ENCODE measurements at regions not wholly inside any gene's neighbourhood (a gene's known extent, or its start where the extent isn't known, plus 50 kb on each side); places are given as distances from the start of the nearest gene placed in this dataset.
"Not testable (repeated sequence)": the region's sequence is repeated elsewhere in the genome, so short reads cannot be mapped to it uniquely, and the experiment has no call there.

DNA sequence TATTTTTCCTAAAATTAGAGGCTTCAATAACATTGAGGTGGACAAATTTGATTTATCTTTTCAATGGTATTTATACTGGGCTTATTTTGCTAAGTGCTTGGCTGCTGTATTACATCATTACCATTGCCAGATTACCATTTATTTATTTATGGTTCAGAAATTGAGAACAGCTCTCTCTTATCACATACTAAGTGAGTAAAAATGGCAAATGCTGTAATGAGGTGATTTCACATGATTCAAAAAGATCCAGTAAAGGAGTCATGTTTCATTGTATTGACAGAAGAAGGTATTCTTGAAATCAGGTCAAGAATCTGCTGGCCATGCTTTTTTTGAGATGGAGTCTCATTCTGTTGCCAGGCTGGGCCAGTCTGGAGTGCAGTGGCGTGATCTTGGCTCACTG is 322.6 kb downstream of the KIF20B start:
- DNase-seq (ENCODE audit: extremely low read depth, insufficient read length), result no peak
- TF ChIP-seq, protein P1, sequence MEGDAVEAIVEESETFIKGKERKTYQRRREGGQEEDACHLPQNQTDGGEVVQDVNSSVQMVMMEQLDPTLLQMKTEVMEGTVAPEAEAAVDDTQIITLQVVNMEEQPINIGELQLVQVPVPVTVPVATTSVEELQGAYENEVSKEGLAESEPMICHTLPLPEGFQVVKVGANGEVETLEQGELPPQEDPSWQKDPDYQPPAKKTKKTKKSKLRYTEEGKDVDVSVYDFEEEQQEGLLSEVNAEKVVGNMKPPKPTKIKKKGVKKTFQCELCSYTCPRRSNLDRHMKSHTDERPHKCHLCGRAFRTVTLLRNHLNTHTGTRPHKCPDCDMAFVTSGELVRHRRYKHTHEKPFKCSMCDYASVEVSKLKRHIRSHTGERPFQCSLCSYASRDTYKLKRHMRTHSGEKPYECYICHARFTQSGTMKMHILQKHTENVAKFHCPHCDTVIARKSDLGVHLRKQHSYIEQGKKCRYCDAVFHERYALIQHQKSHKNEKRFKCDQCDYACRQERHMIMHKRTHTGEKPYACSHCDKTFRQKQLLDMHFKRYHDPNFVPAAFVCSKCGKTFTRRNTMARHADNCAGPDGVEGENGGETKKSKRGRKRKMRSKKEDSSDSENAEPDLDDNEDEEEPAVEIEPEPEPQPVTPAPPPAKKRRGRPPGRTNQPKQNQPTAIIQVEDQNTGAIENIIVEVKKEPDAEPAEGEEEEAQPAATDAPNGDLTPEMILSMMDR (IDR thresholded peaks at IDR 0.05; ENCODE audit: insufficient read depth, low read length, poor library complexity, severe bottlenecking), result no peak
- Histone ChIP-seq H3K27me3 (replicated peaks; ENCODE audit: control insufficient read depth, insufficient read depth, low read length) (no peaks in the 10 kb centered on the region), H3K36me3 (ENCODE audit: control insufficient read depth, insufficient read depth, low read length) (no peaks in the 10 kb centered on the region), H3K4me3 (replicated peaks; ENCODE audit: low read depth, low read length) (no peak overlapping the region)

DNA sequence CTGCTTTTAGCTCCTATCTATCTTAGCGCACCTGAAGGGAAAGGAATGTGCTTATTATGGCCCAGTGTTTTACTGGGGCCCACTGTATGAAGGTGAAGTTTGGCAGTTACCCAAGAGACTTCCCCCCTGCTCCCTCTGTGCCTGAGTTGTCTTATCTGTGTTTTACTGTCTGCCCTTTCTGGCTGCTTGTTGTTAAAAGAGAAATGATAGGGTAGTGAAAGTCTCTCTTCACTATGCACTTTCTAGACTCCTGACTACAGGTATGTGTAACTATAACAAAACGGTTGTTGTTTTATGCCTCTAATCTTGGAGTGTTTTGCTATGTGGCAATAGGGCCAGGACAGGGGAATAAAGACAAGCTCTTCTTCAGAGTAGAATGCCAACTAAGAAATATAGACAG is 326.9 kb downstream of the KIF20B start:
- no peaks in the 10 kb centered on the region for H3K36me3 ChIP-seq (ENCODE audit: control insufficient read depth, insufficient read depth, low read length)
- no peaks in the 10 kb centered on the region for H3K27me3 ChIP-seq (replicated peaks; ENCODE audit: control insufficient read depth, insufficient read depth, low read length)
- DNase-seq (ENCODE audit: extremely low read depth, insufficient read length), result no peak
- TF ChIP-seq, protein P1 (IDR thresholded peaks at IDR 0.05; ENCODE audit: insufficient read depth, low read length, poor library complexity, severe bottlenecking), result no peak
- H3K4me3 ChIP-seq (replicated peaks; ENCODE audit: low read depth, low read length), result no peak overlapping the region

DNA sequence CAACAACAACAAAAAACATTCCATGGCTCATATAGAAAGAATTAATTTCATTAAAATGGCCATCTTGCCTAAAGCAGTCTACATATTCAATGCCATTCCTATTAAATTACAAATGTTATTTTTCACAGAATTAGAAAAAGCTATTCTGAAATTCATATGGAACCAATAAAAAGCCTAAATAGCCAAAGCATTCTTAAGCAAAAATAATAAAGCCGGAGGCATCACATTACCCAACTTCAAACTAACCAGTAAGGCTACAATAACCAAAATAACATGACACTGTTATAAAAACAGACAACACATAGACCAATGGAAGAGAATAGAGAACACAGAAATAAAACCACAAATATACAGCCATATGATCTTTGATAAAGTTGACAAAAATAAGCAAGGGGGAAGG is 330.4 kb downstream of the KIF20B start:
- Histone ChIP-seq H3K36me3 (ENCODE audit: control insufficient read depth, insufficient read depth, low read length) (no peaks in the 10 kb centered on the region), H3K27me3 (replicated peaks; ENCODE audit: control insufficient read depth, insufficient read depth, low read length) (no peaks in the 10 kb centered on the region; the same call in 1 of the 2 replicates), H3K4me3 (replicated peaks; ENCODE audit: low read depth, low read length) (no peak overlapping the region)
- TF ChIP-seq, protein P1 (IDR thresholded peaks at IDR 0.05; ENCODE audit: insufficient read depth, low read length, poor library complexity, severe bottlenecking), result no peak
- no peak for DNase-seq (ENCODE audit: extremely low read depth, insufficient read length)

DNA sequence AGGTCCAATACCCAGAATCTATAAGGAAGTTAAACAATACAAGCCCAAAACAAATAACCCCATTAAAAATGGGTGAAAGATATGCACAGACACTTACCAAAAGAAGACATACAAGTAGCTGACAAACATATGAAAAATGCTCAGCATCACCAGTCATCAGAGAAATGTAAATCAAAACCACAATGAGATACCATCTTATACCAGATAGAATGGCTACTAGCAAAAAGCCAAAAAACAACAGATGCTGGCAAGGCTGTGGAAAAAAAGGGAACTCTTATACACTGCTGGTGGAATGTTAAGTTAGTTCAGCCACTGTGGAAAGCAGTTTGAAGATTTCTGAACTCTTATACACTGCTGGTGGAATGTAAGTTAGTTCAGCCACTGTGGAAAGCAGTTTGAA is 331.1 kb downstream of the KIF20B start:
- Histone ChIP-seq H3K27me3 (replicated peaks; ENCODE audit: control insufficient read depth, insufficient read depth, low read length) (no peaks in the 10 kb centered on the region; the same call in none of the 2 replicates), H3K4me3 (replicated peaks; ENCODE audit: low read depth, low read length) (no peak overlapping the region), H3K36me3 (ENCODE audit: control insufficient read depth, insufficient read depth, low read length) (no peaks in the 10 kb centered on the region)
- no peak for DNase-seq (ENCODE audit: extremely low read depth, insufficient read length)
- TF ChIP-seq, protein P1 (IDR thresholded peaks at IDR 0.05; ENCODE audit: insufficient read depth, low read length, poor library complexity, severe bottlenecking), result no peak

DNA sequence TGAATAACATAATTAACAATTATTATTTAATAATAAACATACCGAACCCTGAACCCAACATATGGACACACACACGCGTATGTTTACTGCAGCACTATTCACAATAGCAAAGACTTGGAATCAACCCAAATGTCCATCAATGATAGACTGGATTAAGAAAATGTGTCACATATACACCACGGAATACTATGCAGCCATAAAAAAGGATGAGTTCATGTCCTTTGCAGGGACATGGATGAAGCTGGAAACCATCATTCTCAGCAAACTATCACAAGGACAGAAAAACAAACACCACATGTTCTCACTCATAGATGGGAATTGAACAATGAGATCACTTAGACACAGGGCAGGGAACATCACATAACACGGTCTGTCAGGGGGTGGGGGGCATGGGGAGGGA is 333.5 kb downstream of the KIF20B start:
- DNase-seq (ENCODE audit: extremely low read depth, insufficient read length); H3K36me3 ChIP-seq (ENCODE audit: control insufficient read depth, insufficient read depth, low read length); H3K27me3 ChIP-seq (replicated peaks; ENCODE audit: control insufficient read depth, insufficient read depth, low read length); H3K4me3 ChIP-seq (replicated peaks; ENCODE audit: low read depth, low read length): not testable (repeated sequence)

DNA sequence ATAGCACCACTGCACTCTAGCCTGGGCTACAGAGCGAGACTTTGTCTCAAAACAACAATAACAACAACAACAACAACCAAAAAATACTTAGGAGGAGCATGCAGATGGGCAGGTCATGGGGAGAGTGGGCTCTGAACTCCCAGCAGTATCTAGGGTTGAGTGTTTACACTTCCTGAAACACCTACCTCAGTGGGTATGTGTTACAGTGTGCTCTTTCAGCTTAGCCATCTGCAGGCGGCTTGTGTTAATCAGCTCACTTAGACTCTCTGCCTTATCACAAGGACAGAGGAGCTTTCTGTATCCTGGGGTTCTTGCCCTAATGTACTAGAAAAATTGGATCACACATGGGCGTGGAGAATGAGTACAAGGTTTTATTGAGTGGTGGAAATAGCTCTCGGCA is 340.2 kb downstream of the KIF20B start:
- H3K36me3 ChIP-seq (ENCODE audit: control insufficient read depth, insufficient read depth, low read length), result no peaks in the 10 kb centered on the region
- TF ChIP-seq, protein P1 (IDR thresholded peaks at IDR 0.05; ENCODE audit: insufficient read depth, low read length, poor library complexity, severe bottlenecking), result no peak
- no peak overlapping the region for H3K4me3 ChIP-seq (replicated peaks; ENCODE audit: low read depth, low read length)
- H3K27me3 ChIP-seq (replicated peaks; ENCODE audit: control insufficient read depth, insufficient read depth, low read length), result no peaks in the 10 kb centered on the region; the same call in 1 of the 2 replicates
- no peak for DNase-seq (ENCODE audit: extremely low read depth, insufficient read length)
